HCT116 (cell line): ENCODE measurements at regions not wholly inside any gene's neighbourhood (a gene's known extent, or its start where the extent isn't known, plus 50 kb on each side); places are given as distances from the start of the nearest gene placed in this dataset.

Experiments
- ATAC-seq: fragments of 200-7000 bp; cut with Tn5 transposase; 2 replicates; pipeline ENCODE4 v1.9.1; 2020; ENCODE audit warnings: mild to moderate bottlenecking, moderate library complexity
- BruUV-seq: library from RNA; stranded (reverse); fragments of 400-500 nt; replicated peaks from 2 replicates; lab custom pipeline; 2021; lab: Mats Ljungman, UMichigan
- CTCF ChIA-PET: fragments of 300-600 bp; sonication (Branson Sonifier 250); formaldehyde crosslinking; loops from one replicate; lab custom pipeline; 2021; ENCODE audit warnings: antibody characterized with exemption; lab: Charles Lee
- POLR2A ChIA-PET: fragments of 300-600, 350-600 bp; sonication (Branson Sonifier 250); formaldehyde crosslinking; loops from one replicate; lab custom pipeline; 2021; ENCODE audit warnings: antibody characterized with exemption; lab: Charles Lee
- RAD21 ChIA-PET, 2 experiments: fragments of 300-600 bp; sonication (Branson Sonifier 250); formaldehyde crosslinking; loops; one replicate each; lab custom pipeline; 2023; ENCODE audit warnings: low total read pairs in 2 of 2; ENCODE audit not compliant: uncharacterized antibody in 2 of 2, unreplicated experiment in 2 of 2, low non-redundant PET in 1 of 2; lab: Charles Lee
- DNase-seq: peaks from one replicate; pipeline ENCODE4 v3.0.0-alpha.2; 2010; ENCODE audit warnings: low read depth, low spot score
- H2AFZ ChIP-seq: fragments of 200-600 bp; shearing (Covaris generic), sonication (generic); 2 replicates; pipeline ENCODE4 v1.6.1; 2017; ENCODE audit warnings: low read depth, mixed run types, mixed read lengths, antibody characterized with exemption, low read length; ENCODE audit not compliant: poor library complexity, severe bottlenecking
- H3K27ac ChIP-seq: 2 replicates; pipeline ENCODE4 v1.5.1; 2012; ENCODE audit warnings: low read depth, low read length
- H3K27me3 ChIP-seq: fragments of 200-600 bp; sonication (generic); 2 replicates; pipeline ENCODE4 v1.6.1; 2016; ENCODE audit warnings: mixed run types, low read length, mixed read lengths; ENCODE audit not compliant: insufficient read depth
- H3K36me3 ChIP-seq, 2 experiments: fragments of 200-500 bp in 1 of 2; fragments of 200-600 bp in 1 of 2; sonication (Bioruptor generic) in 1 of 2; sonication (generic) in 1 of 2; 2 replicates each; pipeline versions ENCODE4 v1.5.1 to v1.6.1; 2014 to 2016; ENCODE audit warnings: low read length in 2 of 2, inconsistent platforms in 1 of 2, mixed read lengths in 1 of 2, mixed run types in 1 of 2; ENCODE audit not compliant: insufficient read depth in 2 of 2, control insufficient read depth in 1 of 2
- H3K4me1 ChIP-seq, 2 experiments: fragments of 200-600 bp in 1 of 2; sonication (generic) in 1 of 2; 2 replicates each; pipeline versions ENCODE4 v1.5.1 to v1.6.1; 2012 to 2017; ENCODE audit warnings: low read length in 2 of 2, inconsistent platforms in 1 of 2, mild to moderate bottlenecking in 1 of 2, mixed read lengths in 1 of 2, mixed run types in 1 of 2, moderate library complexity in 1 of 2; ENCODE audit not compliant: insufficient read depth in 2 of 2, control insufficient read depth in 1 of 2
- H3K4me2 ChIP-seq: fragments of 200-600 bp; sonication (generic); 2 replicates; pipeline ENCODE4 v1.6.1; 2017; ENCODE audit warnings: mixed run types, low read length, mixed read lengths
- H3K4me3 ChIP-seq, 2 experiments: fragments of 200-600 bp in 1 of 2; sonication (generic) in 1 of 2; replicated peaks in 1 of 2; 2 replicates each; pipeline ENCODE4 v1.5.1; 2011 to 2016; ENCODE audit warnings: low read length in 2 of 2, control low read depth in 1 of 2, low read depth in 1 of 2, mild to moderate bottlenecking in 1 of 2, mixed read lengths in 1 of 2, mixed run types in 1 of 2
- H3K79me2 ChIP-seq: fragments of 200-600 bp; sonication (generic); 2 replicates; pipeline ENCODE4 v1.6.1; 2017; ENCODE audit warnings: mild to moderate bottlenecking, mixed run types, low read length, moderate library complexity, mixed read lengths; ENCODE audit not compliant: insufficient read depth
- H3K9ac ChIP-seq: fragments of 200-600 bp; sonication (generic); 2 replicates; pipeline ENCODE4 v1.6.1; 2016; ENCODE audit warnings: low read length, mixed read lengths
- H3K9me2 ChIP-seq: fragments of 200-600 bp; sonication (generic), shearing (Covaris generic); 2 replicates; pipeline ENCODE4 v1.6.1; 2017; ENCODE audit warnings: mixed run types, mild to moderate bottlenecking, moderate library complexity; ENCODE audit not compliant: insufficient read depth
- H3K9me3 ChIP-seq, 2 experiments: fragments of 200-500 bp in 1 of 2; fragments of 200-600 bp in 1 of 2; sonication (Bioruptor generic) in 1 of 2; sonication (generic) in 1 of 2; 2 replicates each; pipeline ENCODE4 v1.6.1; 2014 to 2017; ENCODE audit warnings: low read length in 2 of 2, mixed read lengths in 2 of 2, inconsistent platforms in 1 of 2, low read depth in 1 of 2, mild to moderate bottlenecking in 1 of 2, mixed run types in 1 of 2, moderate library complexity in 1 of 2; ENCODE audit not compliant: control insufficient read depth in 1 of 2, insufficient read depth in 1 of 2
- H4K20me1 ChIP-seq: fragments of 200-600 bp; sonication (generic), shearing (Covaris generic); 2 replicates; pipeline ENCODE4 v1.6.1; 2017; ENCODE audit warnings: mixed run types, mild to moderate bottlenecking, moderate library complexity; ENCODE audit not compliant: insufficient read depth
- CEBPB ChIP-seq: IDR thresholded peaks from 2 replicates; pipeline ENCODE4 v1.6.1; 2012; ENCODE audit warnings: low read depth
- FOSL1 ChIP-seq: IDR thresholded peaks from 2 replicates; pipeline ENCODE4 v1.6.1; 2012; ENCODE audit warnings: low read depth
- MAX ChIP-seq: IDR thresholded peaks from 2 replicates; pipeline ENCODE4 v1.6.1; 2012
- SP1 ChIP-seq: IDR thresholded peaks from 2 replicates; pipeline ENCODE4 v1.6.1; 2012; ENCODE audit warnings: low read depth
- SRF ChIP-seq: IDR thresholded peaks from 2 replicates; pipeline ENCODE4 v1.6.1; 2012; ENCODE audit warnings: low read depth
- TCF7L2 ChIP-seq: IDR thresholded peaks from 2 replicates; pipeline ENCODE4 v1.7.0; 2011; ENCODE audit warnings: borderline replicate concordance, inconsistent platforms; ENCODE audit not compliant: insufficient read depth, insufficient read length; ENCODE audit errors: extremely low read depth
- YY1 ChIP-seq: IDR thresholded peaks from 2 replicates; pipeline ENCODE4 v1.6.1; 2011; ENCODE audit warnings: low read length, low read depth, moderate library complexity, mild to moderate bottlenecking; ENCODE audit not compliant: insufficient replicate concordance; ENCODE audit errors: extremely low read depth
- intact Hi-C: fragments of 100-400 bp; cut with micrococcal nuclease; formaldehyde crosslinking; loops from 2 replicates; pipeline ENCODE4 v1.10.0; 2022

- RAD21 ChIA-PET, result no interaction called here
- no peak for DNase-seq
- Histone ChIP-seq H3K9ac (no peak overlapping the region), H4K20me1 (no peaks in the 10 kb centered on the region; the same call in 1 of the 2 replicates), H3K4me2 (no peak overlapping the region), H3K79me2 (no peaks in the 10 kb centered on the region), H3K27ac (no peak overlapping the region), H3K9me2 (no peaks in the 10 kb centered on the region), H3K4me3 (no peak overlapping the region), H3K4me1 (no peaks in the 10 kb centered on the region), H3K36me3 (no peaks in the 10 kb centered on the region), H3K27me3 (no peaks in the 10 kb centered on the region), H2AFZ (no peak overlapping the region), H3K9me3 (peaks cover 10 to 19% of the 10 kb centered on the region in 2 experiments; a peak in 2 of 4 replicates)
- no peak for ATAC-seq
- TF ChIP-seq CEBPB, result no peak
- TF ChIP-seq FOSL1, result no peak
- TF ChIP-seq SP1, result no peak
- CTCF ChIA-PET, result no interaction called here
- POLR2A ChIA-PET, result no interaction called here
- intact Hi-C loops, result no loop called here
- no TSS peak for BruUV-seq
These were observed 1202.1 kb downstream of the ADGRL3 start for GRCh38 chr4:62402088-62402806.

GRCh38 chr4:62399242-62399641 is 1199.1 kb downstream of the ADGRL3 start:
- no peaks in the 10 kb centered on the region for H3K36me3 ChIP-seq
- no peak overlapping the region for H3K9ac ChIP-seq
- CTCF ChIA-PET, result no interaction called here
- ATAC-seq, result no peak
- H3K27ac ChIP-seq, result no peak overlapping the region
- H4K20me1 ChIP-seq, result no peaks in the 10 kb centered on the region; the same call in 1 of the 2 replicates
- RAD21 ChIA-PET, result no interaction called here
- H3K27me3 ChIP-seq, result no peaks in the 10 kb centered on the region
- TF ChIP-seq YY1 (no peak), TCF7L2 (no peak), FOSL1 (no peak), SRF (no peak), MAX (no peak)
- POLR2A ChIA-PET, result no interaction called here
- H3K4me3 ChIP-seq, result no peak overlapping the region
- no peak overlapping the region for H2AFZ ChIP-seq
- H3K4me2 ChIP-seq, result no peak overlapping the region
- no peaks in the 10 kb centered on the region for H3K9me2 ChIP-seq
- H3K4me1 ChIP-seq, result no peaks in the 10 kb centered on the region
- H3K9me3 ChIP-seq, result peaks cover 2 to 28% of the 10 kb centered on the region in 2 experiments; a peak in 2 of 4 replicates
- no peak for DNase-seq
- no TSS peak for BruUV-seq
- intact Hi-C loops, result no loop called here
- no peaks in the 10 kb centered on the region for H3K79me2 ChIP-seq
